GM23338 (cell line): ENCODE measurements at regions not wholly inside any gene's neighbourhood (a gene's known extent, or its start where the extent isn't known, plus 50 kb on each side); places are given as distances from the start of the nearest gene placed in this dataset.

Experiments
- CREB1 ChIP-seq: fragments of 250-450 bp; sonication (Bioruptor Pico); IDR thresholded peaks from 2 replicates; pipeline ENCODE4 v1.5.0; 2020; ENCODE audit warnings: low read depth, mild to moderate bottlenecking, moderate library complexity
- EZH2 ChIP-seq: fragments of 200-600 bp; sonication (generic); IDR thresholded peaks from one replicate; pipeline ENCODE4 v1.8.0; 2017; ENCODE audit warnings: antibody characterized with exemption, mild to moderate bottlenecking, low read depth; ENCODE audit not compliant: unreplicated experiment
- EZH2phosphoT487 ChIP-seq: fragments of 200-600 bp; sonication (generic); IDR thresholded peaks from one replicate; pipeline ENCODE4 v1.8.1; 2018; ENCODE audit warnings: antibody characterized with exemption; ENCODE audit not compliant: unreplicated experiment
- JUNB ChIP-seq: IDR thresholded peaks from one replicate; pipeline ENCODE4 v1.6.1; 2016; ENCODE audit warnings: antibody characterized with exemption; ENCODE audit not compliant: unreplicated experiment
- POLR2AphosphoS5 ChIP-seq: IDR thresholded peaks from 2 replicates; pipeline ENCODE4 v1.6.1; 2016; ENCODE audit warnings: antibody characterized with exemption, low read depth
- REST ChIP-seq: IDR thresholded peaks from one replicate; pipeline ENCODE4 v1.6.1; 2018; ENCODE audit warnings: antibody characterized with exemption; ENCODE audit not compliant: unreplicated experiment
- STAT1 ChIP-seq: IDR thresholded peaks from one replicate; pipeline ENCODE4 v1.6.1; 2016; ENCODE audit warnings: antibody characterized with exemption; ENCODE audit not compliant: unreplicated experiment
- TF ChIP-seq, protein P1 (sequence below), 2 experiments: fragments of 200-600 bp in 1 of 2; sonication (generic) in 1 of 2; conservative IDR thresholded peaks; 2 replicates each; pipeline versions ENCODE4 v1.5.1 to v1.6.1; 2016 to 2017; ENCODE audit warnings: antibody characterized with exemption in 2 of 2, low read depth in 2 of 2, mild to moderate bottlenecking in 2 of 2, moderate library complexity in 1 of 2

DNA sequence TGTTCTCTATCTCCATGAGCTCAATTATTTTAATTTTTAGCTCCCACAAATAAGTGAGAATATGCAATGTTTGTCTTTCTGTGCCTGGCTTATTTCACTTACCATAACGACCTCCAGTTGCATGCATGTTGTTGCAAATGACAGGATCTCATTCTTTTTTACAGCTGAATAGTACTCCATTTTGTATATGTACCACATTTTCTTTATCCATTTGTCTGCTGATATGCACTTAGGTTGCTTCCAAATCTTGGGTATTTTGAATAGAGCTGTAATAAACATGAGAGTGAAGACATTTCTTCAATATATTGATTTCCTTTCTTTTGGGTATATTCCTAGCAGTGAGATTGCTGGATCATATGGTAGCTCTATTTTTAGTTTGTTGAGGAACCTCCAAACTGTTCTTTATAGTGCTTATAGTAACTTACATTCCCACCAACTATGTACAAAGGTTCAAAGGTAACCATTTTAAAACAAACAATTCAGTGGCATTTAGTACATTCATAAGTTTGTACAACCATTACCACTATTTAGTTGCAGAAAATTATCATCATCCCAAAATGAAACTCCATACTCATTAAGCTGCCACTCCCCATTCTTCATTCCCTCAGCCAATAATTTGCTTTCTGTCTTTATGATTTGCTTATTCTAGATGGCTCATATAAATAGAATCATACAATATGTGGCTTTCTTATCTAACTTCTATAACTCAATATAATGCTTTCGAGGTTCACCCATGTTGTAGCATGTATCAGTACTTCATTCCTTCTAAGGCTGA lies 255.9 kb upstream of the NFIA start:
- TF ChIP-seq, protein P1, sequence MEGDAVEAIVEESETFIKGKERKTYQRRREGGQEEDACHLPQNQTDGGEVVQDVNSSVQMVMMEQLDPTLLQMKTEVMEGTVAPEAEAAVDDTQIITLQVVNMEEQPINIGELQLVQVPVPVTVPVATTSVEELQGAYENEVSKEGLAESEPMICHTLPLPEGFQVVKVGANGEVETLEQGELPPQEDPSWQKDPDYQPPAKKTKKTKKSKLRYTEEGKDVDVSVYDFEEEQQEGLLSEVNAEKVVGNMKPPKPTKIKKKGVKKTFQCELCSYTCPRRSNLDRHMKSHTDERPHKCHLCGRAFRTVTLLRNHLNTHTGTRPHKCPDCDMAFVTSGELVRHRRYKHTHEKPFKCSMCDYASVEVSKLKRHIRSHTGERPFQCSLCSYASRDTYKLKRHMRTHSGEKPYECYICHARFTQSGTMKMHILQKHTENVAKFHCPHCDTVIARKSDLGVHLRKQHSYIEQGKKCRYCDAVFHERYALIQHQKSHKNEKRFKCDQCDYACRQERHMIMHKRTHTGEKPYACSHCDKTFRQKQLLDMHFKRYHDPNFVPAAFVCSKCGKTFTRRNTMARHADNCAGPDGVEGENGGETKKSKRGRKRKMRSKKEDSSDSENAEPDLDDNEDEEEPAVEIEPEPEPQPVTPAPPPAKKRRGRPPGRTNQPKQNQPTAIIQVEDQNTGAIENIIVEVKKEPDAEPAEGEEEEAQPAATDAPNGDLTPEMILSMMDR (conservative IDR thresholded peaks at IDR 0.05; ENCODE audit: low read depth in 2 of 2): no peak
- TF ChIP-seq EZH2phosphoT487 (no peak), POLR2AphosphoS5 (no peak), JUNB (no peak), EZH2 (no peak), CREB1 (CRISPR knock-in tag) (no peak), REST (no peak), STAT1 (no peak)
